ENCODE measurements at regions not wholly inside any gene's neighbourhood (a gene's known extent, or its start where the extent isn't known, plus 50 kb on each side); places are given as distances from the start of the nearest gene placed in this dataset.

DNA sequence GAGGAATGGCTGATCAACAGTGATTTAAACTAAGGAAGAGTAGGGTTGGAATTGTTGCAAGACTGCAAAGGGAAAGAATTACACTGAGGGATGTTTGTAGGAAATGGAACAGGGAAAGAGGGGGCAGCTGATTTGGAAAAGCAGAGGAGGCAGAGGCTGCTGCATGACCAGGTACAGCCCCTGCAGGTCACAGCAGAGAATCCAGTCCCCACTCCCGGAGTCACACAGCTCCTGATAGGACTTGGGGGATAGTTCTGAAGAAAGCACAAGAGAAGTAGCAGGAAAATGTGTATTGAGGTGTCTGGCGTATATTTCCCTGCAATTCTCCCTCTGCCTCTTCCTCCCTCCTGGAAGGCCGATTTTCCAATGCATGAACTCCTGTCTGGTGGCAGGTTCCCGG lies 92.5 kb upstream of the PDE10A start:
- H3K9me3 Mint-ChIP-seq (ENCODE audit: unreplicated experiment), result no peaks in the 10 kb centered on the region
- H3K36me3 Mint-ChIP-seq (ENCODE audit: unreplicated experiment), result no peaks in the 10 kb centered on the region
- TF ChIP-seq, protein P1, sequence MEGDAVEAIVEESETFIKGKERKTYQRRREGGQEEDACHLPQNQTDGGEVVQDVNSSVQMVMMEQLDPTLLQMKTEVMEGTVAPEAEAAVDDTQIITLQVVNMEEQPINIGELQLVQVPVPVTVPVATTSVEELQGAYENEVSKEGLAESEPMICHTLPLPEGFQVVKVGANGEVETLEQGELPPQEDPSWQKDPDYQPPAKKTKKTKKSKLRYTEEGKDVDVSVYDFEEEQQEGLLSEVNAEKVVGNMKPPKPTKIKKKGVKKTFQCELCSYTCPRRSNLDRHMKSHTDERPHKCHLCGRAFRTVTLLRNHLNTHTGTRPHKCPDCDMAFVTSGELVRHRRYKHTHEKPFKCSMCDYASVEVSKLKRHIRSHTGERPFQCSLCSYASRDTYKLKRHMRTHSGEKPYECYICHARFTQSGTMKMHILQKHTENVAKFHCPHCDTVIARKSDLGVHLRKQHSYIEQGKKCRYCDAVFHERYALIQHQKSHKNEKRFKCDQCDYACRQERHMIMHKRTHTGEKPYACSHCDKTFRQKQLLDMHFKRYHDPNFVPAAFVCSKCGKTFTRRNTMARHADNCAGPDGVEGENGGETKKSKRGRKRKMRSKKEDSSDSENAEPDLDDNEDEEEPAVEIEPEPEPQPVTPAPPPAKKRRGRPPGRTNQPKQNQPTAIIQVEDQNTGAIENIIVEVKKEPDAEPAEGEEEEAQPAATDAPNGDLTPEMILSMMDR (IDR thresholded peaks at IDR 0.05), result no peak
- no peak overlapping the region for H3K4me3 Mint-ChIP-seq (ENCODE audit: unreplicated experiment)
- H3K4me1 Mint-ChIP-seq (ENCODE audit: unreplicated experiment), result no peaks in the 10 kb centered on the region
- DNase-seq (ENCODE audit: extremely low spot score, unreplicated experiment), result no peak
- H3K27me3 Mint-ChIP-seq (ENCODE audit: unreplicated experiment), result peaks cover 5% of the 10 kb centered on the region
- H3K27ac Mint-ChIP-seq (ENCODE audit: unreplicated experiment), result no peak overlapping the region

DNA sequence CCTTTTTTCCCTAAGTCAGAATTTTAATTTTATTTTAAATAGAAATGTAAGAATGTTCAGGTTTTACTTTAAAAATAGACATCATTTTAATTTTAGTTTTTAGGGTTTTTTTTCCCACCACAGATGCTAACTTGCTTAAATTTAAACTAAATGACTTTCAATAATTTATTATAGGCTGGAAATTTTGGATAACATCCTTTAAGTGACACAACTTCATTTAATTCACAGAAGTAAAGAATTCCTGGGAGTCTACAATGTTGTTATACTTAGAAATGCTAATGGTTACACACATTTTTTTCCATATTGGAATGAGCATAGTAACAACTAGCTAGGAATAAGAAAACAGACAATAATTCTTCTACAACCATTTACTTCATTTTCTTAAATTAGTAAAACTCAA lies 90.5 kb upstream of the PDE10A start:
- H3K27ac Mint-ChIP-seq (ENCODE audit: unreplicated experiment), result no peak overlapping the region
- H3K9me3 Mint-ChIP-seq (ENCODE audit: unreplicated experiment), result no peaks in the 10 kb centered on the region
- DNase-seq (ENCODE audit: extremely low spot score, unreplicated experiment), result no peak
- H3K27me3 Mint-ChIP-seq (ENCODE audit: unreplicated experiment), result peaks cover 5% of the 10 kb centered on the region
- H3K36me3 Mint-ChIP-seq (ENCODE audit: unreplicated experiment), result no peaks in the 10 kb centered on the region
- TF ChIP-seq, protein P1 (IDR thresholded peaks at IDR 0.05), result no peak
- H3K4me3 Mint-ChIP-seq (ENCODE audit: unreplicated experiment), result no peak overlapping the region
- no peaks in the 10 kb centered on the region for H3K4me1 Mint-ChIP-seq (ENCODE audit: unreplicated experiment)

DNA sequence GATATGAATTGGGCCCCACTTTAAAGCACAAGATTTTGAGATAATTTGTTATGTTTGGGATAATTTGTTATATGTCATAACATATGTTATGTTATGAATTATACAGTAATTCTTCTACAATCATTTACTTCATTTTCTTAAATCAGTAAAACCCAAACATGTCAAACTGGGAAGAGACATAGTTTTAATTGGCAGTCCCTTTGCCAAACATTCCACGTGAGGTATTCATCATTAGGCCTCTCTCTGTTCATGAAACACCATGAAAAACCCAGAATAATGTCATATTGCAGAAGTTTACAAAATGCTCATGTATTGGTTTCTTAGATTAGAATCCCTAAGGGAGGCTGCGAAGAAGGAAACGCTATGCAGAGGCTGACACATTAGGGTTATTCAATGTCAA lies 89.4 kb upstream of the PDE10A start:
- Mint-ChIP-seq H3K27me3 (ENCODE audit: unreplicated experiment) (peaks cover 5% of the 10 kb centered on the region), H3K27ac (ENCODE audit: unreplicated experiment) (no peak overlapping the region), H3K4me3 (ENCODE audit: unreplicated experiment) (no peak overlapping the region), H3K4me1 (ENCODE audit: unreplicated experiment) (no peaks in the 10 kb centered on the region), H3K36me3 (ENCODE audit: unreplicated experiment) (no peaks in the 10 kb centered on the region), H3K9me3 (ENCODE audit: unreplicated experiment) (no peaks in the 10 kb centered on the region)
- no peak for DNase-seq (ENCODE audit: extremely low spot score, unreplicated experiment)
- TF ChIP-seq, protein P1 (IDR thresholded peaks at IDR 0.05), result no peak

DNA sequence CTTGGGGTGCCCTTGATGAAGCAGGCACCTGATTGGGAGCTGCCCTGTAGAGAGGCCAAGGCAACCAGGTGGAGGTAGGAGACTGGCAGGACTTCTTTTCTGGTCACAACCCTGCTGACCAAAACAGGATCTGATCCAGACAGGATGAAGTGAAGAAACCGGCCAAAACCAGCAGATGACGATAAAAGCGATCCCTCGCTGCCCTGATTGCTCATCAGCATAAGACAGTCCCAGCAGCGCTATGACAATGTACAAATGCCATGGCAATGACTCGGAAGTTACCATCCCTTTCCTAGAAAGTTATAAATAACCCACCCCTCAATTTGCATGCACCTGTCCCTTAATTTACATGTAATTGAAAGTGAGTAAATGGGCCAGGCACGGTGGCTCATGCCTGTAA lies 88.4 kb upstream of the PDE10A start:
- no peak for DNase-seq (ENCODE audit: extremely low spot score, unreplicated experiment)
- no peak overlapping the region for H3K4me3 Mint-ChIP-seq (ENCODE audit: unreplicated experiment)
- H3K27ac Mint-ChIP-seq (ENCODE audit: unreplicated experiment), result no peak overlapping the region
- H3K9me3 Mint-ChIP-seq (ENCODE audit: unreplicated experiment), result no peaks in the 10 kb centered on the region
- TF ChIP-seq, protein P1 (IDR thresholded peaks at IDR 0.05), result no peak
- H3K27me3 Mint-ChIP-seq (ENCODE audit: unreplicated experiment), result peaks cover 6% of the 10 kb centered on the region
- no peaks in the 10 kb centered on the region for H3K36me3 Mint-ChIP-seq (ENCODE audit: unreplicated experiment)
- H3K4me1 Mint-ChIP-seq (ENCODE audit: unreplicated experiment), result no peaks in the 10 kb centered on the region

DNA sequence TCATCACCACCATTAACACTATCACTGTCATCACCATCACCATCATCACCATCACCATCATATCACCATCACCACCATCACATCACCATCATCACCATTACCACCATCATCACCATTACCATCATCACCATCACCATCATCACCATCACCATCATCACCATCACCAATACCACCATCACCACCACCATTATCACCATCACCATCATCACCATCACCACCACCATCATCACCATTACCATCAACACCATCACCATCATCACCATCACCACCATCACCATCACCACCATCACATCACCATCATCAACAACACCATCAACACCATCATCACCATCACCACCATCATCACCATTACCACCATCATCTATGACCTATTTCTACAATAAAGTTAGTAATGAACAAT lies 86.1 kb upstream of the PDE10A start:
- H3K27me3 Mint-ChIP-seq (ENCODE audit: unreplicated experiment), result peaks cover 3% of the 10 kb centered on the region
- DNase-seq (ENCODE audit: extremely low spot score, unreplicated experiment), result no peak

More for the DNA sequence above, 86.1 kb upstream of the PDE10A start:
- Mint-ChIP-seq H3K4me1 (ENCODE audit: unreplicated experiment) (peaks cover 9% of the 10 kb centered on the region), H3K36me3 (ENCODE audit: unreplicated experiment) (no peaks in the 10 kb centered on the region), H3K27ac (ENCODE audit: unreplicated experiment) (no peak overlapping the region), H3K9me3 (ENCODE audit: unreplicated experiment) (no peaks in the 10 kb centered on the region), H3K4me3 (ENCODE audit: unreplicated experiment) (no peak overlapping the region)
- TF ChIP-seq, protein P1 (IDR thresholded peaks at IDR 0.05), result no peak

Data from osteocyte (in vitro differentiated cells).